Type B pancreatic cell (in vitro differentiated cells): ENCODE measurements at regions not wholly inside any gene's neighbourhood (a gene's known extent, or its start where the extent isn't known, plus 50 kb on each side); places are given as distances from the start of the nearest gene placed in this dataset.

Source experiments
- DNase-seq: peaks from one replicate; pipeline ENCODE4 v3.0.0; 2021; ENCODE audit warnings: mixed read lengths; ENCODE audit not compliant: unreplicated experiment; ENCODE audit errors: extremely low spot score
- H3K27ac Mint-ChIP-seq: 2 replicates; pipeline ENCODE4 v1.8.0; 2021; ENCODE audit warnings: mild to moderate bottlenecking, mixed read lengths
- H3K27me3 Mint-ChIP-seq: 2 replicates; pipeline ENCODE4 v1.8.0; 2021; ENCODE audit warnings: mixed read lengths
- H3K36me3 Mint-ChIP-seq: 2 replicates; pipeline ENCODE4 v1.8.0; 2021; ENCODE audit warnings: mixed read lengths
- H3K4me1 Mint-ChIP-seq: one replicate; pipeline ENCODE4 v1.8.0; 2021; ENCODE audit warnings: mixed read lengths; ENCODE audit not compliant: unreplicated experiment
- H3K4me3 Mint-ChIP-seq: 2 replicates; pipeline ENCODE4 v1.8.0; 2021; ENCODE audit warnings: mild to moderate bottlenecking, mixed read lengths
- H3K9me3 Mint-ChIP-seq: 2 replicates; pipeline ENCODE4 v1.8.0; 2021; ENCODE audit warnings: mixed read lengths
- TF ChIP-seq, protein P1 (sequence below): fragments of 200-600 bp; sonication (generic); conservative IDR thresholded peaks from 2 replicates; pipeline ENCODE4 v1.5.0; 2021; ENCODE audit warnings: antibody characterized with exemption, mild to moderate bottlenecking

- H3K9me3 Mint-ChIP-seq, result no peaks in the 10 kb centered on the region
- no peaks in the 10 kb centered on the region for H3K36me3 Mint-ChIP-seq
- TF ChIP-seq, protein P1, sequence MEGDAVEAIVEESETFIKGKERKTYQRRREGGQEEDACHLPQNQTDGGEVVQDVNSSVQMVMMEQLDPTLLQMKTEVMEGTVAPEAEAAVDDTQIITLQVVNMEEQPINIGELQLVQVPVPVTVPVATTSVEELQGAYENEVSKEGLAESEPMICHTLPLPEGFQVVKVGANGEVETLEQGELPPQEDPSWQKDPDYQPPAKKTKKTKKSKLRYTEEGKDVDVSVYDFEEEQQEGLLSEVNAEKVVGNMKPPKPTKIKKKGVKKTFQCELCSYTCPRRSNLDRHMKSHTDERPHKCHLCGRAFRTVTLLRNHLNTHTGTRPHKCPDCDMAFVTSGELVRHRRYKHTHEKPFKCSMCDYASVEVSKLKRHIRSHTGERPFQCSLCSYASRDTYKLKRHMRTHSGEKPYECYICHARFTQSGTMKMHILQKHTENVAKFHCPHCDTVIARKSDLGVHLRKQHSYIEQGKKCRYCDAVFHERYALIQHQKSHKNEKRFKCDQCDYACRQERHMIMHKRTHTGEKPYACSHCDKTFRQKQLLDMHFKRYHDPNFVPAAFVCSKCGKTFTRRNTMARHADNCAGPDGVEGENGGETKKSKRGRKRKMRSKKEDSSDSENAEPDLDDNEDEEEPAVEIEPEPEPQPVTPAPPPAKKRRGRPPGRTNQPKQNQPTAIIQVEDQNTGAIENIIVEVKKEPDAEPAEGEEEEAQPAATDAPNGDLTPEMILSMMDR, result no peak
- H3K4me1 Mint-ChIP-seq, result peaks cover 9% of the 10 kb centered on the region
- no peak overlapping the region for H3K4me3 Mint-ChIP-seq
- no peak overlapping the region for H3K27ac Mint-ChIP-seq
- no peak for DNase-seq
- no peaks in the 10 kb centered on the region for H3K27me3 Mint-ChIP-seq
Observed at GRCh38 chr9:88721495-88722279, 186.7 kb downstream of the NXNL2 start.

- TF ChIP-seq, protein P1, result peak; percentile 27
- H3K27me3 Mint-ChIP-seq, result peaks cover 4% of the 10 kb centered on the region
- peaks cover 6% of the 10 kb centered on the region for H3K4me1 Mint-ChIP-seq
- H3K4me3 Mint-ChIP-seq, result no peak overlapping the region
- H3K27ac Mint-ChIP-seq, result no peak overlapping the region
- DNase-seq, result no peak
- no peaks in the 10 kb centered on the region for H3K36me3 Mint-ChIP-seq
- H3K9me3 Mint-ChIP-seq, result no peaks in the 10 kb centered on the region
Observed at GRCh38 chr9:88722753-88723152, 187.8 kb downstream of the NXNL2 start.

DNA sequence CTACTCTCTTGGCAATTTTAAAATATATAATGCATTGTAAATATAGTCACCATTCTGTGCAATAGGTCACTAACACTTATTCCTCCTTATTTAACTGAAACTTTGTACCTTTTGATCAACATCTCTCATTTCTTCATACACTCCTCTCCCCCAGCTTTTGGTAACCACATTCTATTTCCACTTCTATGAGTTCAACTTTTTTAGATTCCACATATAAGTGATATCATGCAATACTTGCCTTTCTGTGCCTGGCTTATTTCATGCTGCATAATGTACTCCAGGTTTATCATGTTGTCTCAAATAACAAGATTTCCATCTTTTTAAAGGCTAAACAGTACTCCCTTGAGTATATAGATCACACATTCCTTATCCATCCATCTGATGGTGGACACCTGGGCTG lies 188.8 kb downstream of the NXNL2 start:
- DNase-seq, result no peak
- Mint-ChIP-seq H3K27me3 (peaks cover 6% of the 10 kb centered on the region), H3K4me1 (peaks cover 6% of the 10 kb centered on the region), H3K27ac (no peak overlapping the region), H3K36me3 (no peaks in the 10 kb centered on the region), H3K4me3 (no peak overlapping the region), H3K9me3 (peaks cover 2% of the 10 kb centered on the region)
- TF ChIP-seq, protein P1, result no peak

DNA sequence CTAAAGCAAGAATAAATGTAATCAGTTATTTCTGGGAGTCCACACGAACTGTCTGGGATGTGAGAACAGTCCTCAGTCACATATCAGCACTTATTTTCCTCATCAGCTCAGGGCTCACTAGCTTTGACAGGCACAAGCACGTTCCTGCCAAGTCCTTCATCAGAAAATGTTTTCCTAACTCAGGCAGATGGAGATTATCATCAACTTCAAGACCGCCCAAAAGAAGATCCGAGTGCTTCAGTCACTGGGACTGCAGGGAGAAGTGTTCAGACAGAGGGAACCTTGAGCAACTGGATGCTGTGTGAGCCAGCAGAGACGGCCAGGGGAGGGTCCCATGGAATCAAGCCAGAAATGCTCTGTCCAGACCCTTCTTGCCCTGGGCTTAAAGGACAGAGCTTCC lies 189.4 kb downstream of the NXNL2 start:
- H3K9me3 Mint-ChIP-seq, result peaks cover 8% of the 10 kb centered on the region
- H3K4me3 Mint-ChIP-seq, result no peak overlapping the region
- peaks cover 6% of the 10 kb centered on the region for H3K27me3 Mint-ChIP-seq
- TF ChIP-seq, protein P1, result no peak
- peaks cover 6% of the 10 kb centered on the region for H3K4me1 Mint-ChIP-seq
- DNase-seq, result no peak
- no peak overlapping the region for H3K27ac Mint-ChIP-seq
- H3K36me3 Mint-ChIP-seq, result no peaks in the 10 kb centered on the region

DNA sequence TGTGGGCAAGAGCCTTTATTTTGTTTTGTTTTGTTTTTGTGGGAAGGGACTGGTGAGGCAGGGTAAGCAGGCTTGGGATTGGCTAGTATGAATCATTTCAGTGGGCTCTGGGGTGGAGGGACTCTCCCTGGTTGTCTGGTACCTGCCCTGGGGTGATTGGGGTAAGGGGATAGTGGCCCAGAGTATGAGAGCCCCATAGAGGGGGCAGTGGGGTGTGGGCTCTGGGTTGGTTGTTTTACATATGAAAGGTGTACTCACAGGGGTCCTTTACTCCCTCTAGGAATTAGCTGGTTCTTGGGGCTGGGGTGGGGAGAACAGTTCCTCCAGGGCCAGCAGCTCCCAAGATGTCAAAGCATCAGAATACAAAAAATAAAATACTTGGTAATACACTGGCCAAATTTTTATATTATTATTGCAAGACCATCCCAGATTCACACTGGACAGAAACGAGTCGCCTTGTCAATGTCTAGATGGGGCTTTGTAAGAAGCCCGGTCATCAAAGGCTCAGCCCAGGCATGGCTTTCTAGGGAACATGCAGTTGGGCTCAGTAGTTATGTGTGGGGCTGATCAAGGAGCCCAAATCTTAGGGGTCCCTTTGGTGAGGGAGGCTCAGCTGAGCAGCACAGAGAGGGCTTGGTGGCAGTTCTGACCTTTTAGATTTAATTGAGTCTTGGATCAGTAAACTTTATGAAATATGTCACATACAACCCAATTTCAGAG lies 190.5 kb downstream of the NXNL2 start:
- TF ChIP-seq, protein P1, result no peak
- H3K27me3 Mint-ChIP-seq, result peaks cover 6% of the 10 kb centered on the region
- peaks cover 9% of the 10 kb centered on the region for H3K9me3 Mint-ChIP-seq
- no peak overlapping the region for H3K4me3 Mint-ChIP-seq
- DNase-seq, result no peak
- no peaks in the 10 kb centered on the region for H3K36me3 Mint-ChIP-seq
- H3K27ac Mint-ChIP-seq, result no peak overlapping the region
- peaks cover 6% of the 10 kb centered on the region for H3K4me1 Mint-ChIP-seq
